Astrocyte (in vitro differentiated cells and primary cell): ENCODE measurements at regions not wholly inside any gene's neighbourhood (a gene's known extent, or its start where the extent isn't known, plus 50 kb on each side); places are given as distances from the start of the nearest gene placed in this dataset.

Source experiments
- DNase-seq: peaks from one replicate; pipeline ENCODE4 v3.0.0-alpha.2; 2010; ENCODE audit warnings: low read depth
- FAIRE-seq: peaks from 2 replicates; lab custom pipeline; 2011; peaks lifted over from hg19 to GRCh38; lab: Jason Lieb, UNC
- H2AFZ ChIP-seq: 2 replicates; pipeline ENCODE4 v1.6.0; 2012; ENCODE audit warnings: low read depth, low read length, inconsistent platforms
- H3K27ac ChIP-seq: 2 replicates; pipeline ENCODE4 v1.5.1; 2011; ENCODE audit warnings: low read depth, low read length, inconsistent platforms
- H3K27me3 ChIP-seq: 2 replicates; pipeline ENCODE4 v1.6.0; 2011; ENCODE audit warnings: low read length, inconsistent platforms; ENCODE audit not compliant: insufficient read depth
- H3K36me3 ChIP-seq: 2 replicates; pipeline ENCODE4 v1.5.1; 2011; ENCODE audit warnings: low read length, inconsistent platforms; ENCODE audit not compliant: insufficient read depth
- H3K4me1 ChIP-seq: 2 replicates; pipeline ENCODE4 v1.5.1; 2011; ENCODE audit warnings: low read length, inconsistent platforms; ENCODE audit not compliant: insufficient read depth
- H3K4me2 ChIP-seq: 2 replicates; pipeline ENCODE4 v1.6.0; 2012; ENCODE audit warnings: low read length, inconsistent platforms
- H3K4me3 ChIP-seq: 2 replicates; pipeline ENCODE4 v1.5.1; 2011; ENCODE audit warnings: low read depth, mild to moderate bottlenecking, low read length, inconsistent platforms; ENCODE audit not compliant: insufficient read depth
- H3K79me2 ChIP-seq: 2 replicates; pipeline ENCODE4 v1.6.0; 2012; ENCODE audit warnings: mild to moderate bottlenecking, low read length, inconsistent platforms; ENCODE audit not compliant: insufficient read depth
- H3K9ac ChIP-seq: 2 replicates; pipeline ENCODE4 v1.6.0; 2012; ENCODE audit warnings: mild to moderate bottlenecking, low read length, inconsistent platforms
- H3K9me3 ChIP-seq: 2 replicates; pipeline ENCODE4 v1.5.1; 2012; ENCODE audit warnings: low read depth, mild to moderate bottlenecking, low read length, inconsistent platforms; ENCODE audit not compliant: insufficient read depth
- H4K20me1 ChIP-seq: 2 replicates; pipeline ENCODE4 v1.6.0; 2012; ENCODE audit warnings: low read length, inconsistent platforms; ENCODE audit not compliant: insufficient read depth
- H3K27ac Mint-ChIP-seq: one replicate; pipeline ENCODE4 v1.8.0; 2021; ENCODE audit warnings: mild to moderate bottlenecking, mixed read lengths; ENCODE audit not compliant: unreplicated experiment
- H3K27me3 Mint-ChIP-seq: one replicate; pipeline ENCODE4 v1.8.0; 2021; ENCODE audit warnings: low read depth, mixed read lengths; ENCODE audit not compliant: unreplicated experiment
- H3K36me3 Mint-ChIP-seq: one replicate; pipeline ENCODE4 v1.8.0; 2021; ENCODE audit warnings: low read depth, mixed read lengths; ENCODE audit not compliant: unreplicated experiment
- H3K4me1 Mint-ChIP-seq: one replicate; pipeline ENCODE4 v1.8.0; 2021; ENCODE audit warnings: low read depth, mixed read lengths; ENCODE audit not compliant: unreplicated experiment
- H3K4me3 Mint-ChIP-seq: one replicate; pipeline ENCODE4 v1.8.0; 2021; ENCODE audit warnings: mild to moderate bottlenecking, moderate library complexity, mixed read lengths; ENCODE audit not compliant: unreplicated experiment
- H3K9me3 Mint-ChIP-seq: one replicate; pipeline ENCODE4 v1.8.0; 2021; ENCODE audit warnings: mild to moderate bottlenecking, mixed read lengths; ENCODE audit not compliant: unreplicated experiment
- EZH2 ChIP-seq: IDR thresholded peaks from 2 replicates; pipeline ENCODE4 v1.6.1; 2012; ENCODE audit warnings: mild to moderate bottlenecking, low read length, inconsistent platforms; ENCODE audit not compliant: insufficient read depth
- TF ChIP-seq, protein P1 (sequence below): IDR thresholded peaks from 2 replicates; pipeline ENCODE4 v1.5.1; 2011; ENCODE audit warnings: low read depth, mild to moderate bottlenecking, inconsistent platforms, low read length, moderate library complexity; ENCODE audit not compliant: insufficient read depth

DNA sequence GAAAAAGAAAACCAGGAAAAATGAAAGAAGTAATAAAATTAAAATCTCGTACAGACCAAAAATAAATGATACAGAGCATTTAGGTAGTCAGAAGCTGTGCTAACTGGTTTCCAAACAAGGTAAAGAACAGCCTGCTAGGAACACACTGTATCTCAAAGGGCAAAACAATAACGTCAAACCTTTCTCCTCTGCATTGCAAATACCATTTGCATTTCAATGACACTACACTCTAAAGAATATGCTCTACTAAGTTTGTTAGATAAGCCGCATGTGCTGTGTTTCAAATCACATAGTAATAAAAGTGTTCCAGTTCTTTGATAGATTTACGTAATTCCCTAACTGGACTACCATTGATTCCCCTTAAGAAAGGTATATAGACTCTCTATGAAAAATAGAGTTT, 648.8 kb downstream of the PLA2G4A start:
- H2AFZ ChIP-seq = no peak overlapping the region
- no peak overlapping the region for H3K4me3 ChIP-seq
- peaks cover 4% of the 10 kb centered on the region for H3K4me1 ChIP-seq
- H3K79me2 ChIP-seq = no peaks in the 10 kb centered on the region
- H3K27ac ChIP-seq = no peak overlapping the region
- Mint-ChIP-seq H3K36me3 (no peaks in the 10 kb centered on the region), H3K27ac (no peak overlapping the region), H3K27me3 (no peaks in the 10 kb centered on the region), H3K9me3 (peaks cover 3% of the 10 kb centered on the region), H3K4me1 (peaks cover 4% of the 10 kb centered on the region), H3K4me3 (no peak overlapping the region)
- no peaks in the 10 kb centered on the region for H3K36me3 ChIP-seq
- H3K4me2 ChIP-seq = no peak overlapping the region
- no peaks in the 10 kb centered on the region for H3K9me3 ChIP-seq
- TF ChIP-seq EZH2 = no peak
- DNase-seq = no peak
- FAIRE-seq = no peak
- no peaks in the 10 kb centered on the region for H3K27me3 ChIP-seq
- no peak overlapping the region for H3K9ac ChIP-seq
- H4K20me1 ChIP-seq = no peaks in the 10 kb centered on the region

DNA sequence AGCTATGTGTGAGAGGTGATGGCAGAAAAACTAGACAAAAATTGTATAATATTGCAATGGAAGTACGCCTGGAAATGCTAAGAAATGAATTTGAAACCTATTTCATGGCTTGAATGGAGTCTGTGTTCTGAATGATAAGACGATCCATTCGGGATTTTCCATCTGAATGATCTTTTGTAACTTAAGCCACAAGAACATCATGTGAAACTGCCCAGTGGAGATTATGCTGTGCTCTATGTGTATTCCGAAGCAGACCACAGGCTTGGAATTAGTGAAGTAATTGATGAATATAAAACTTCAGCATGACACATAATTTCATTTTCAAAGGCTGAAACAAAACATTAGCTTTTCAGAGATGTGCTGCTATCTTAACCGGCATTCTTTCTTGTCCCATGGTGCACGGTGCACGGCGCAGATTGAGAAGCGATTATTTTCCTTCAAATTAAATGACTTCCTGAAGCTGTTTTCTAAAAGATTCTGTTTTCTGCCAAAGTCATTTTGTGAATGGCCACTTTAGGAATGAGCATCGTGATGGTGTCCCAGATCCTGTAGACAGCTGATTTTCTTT, 652.9 kb downstream of the PLA2G4A start:
- Mint-ChIP-seq H3K4me1 (no peaks in the 10 kb centered on the region), H3K36me3 (no peaks in the 10 kb centered on the region), H3K27me3 (no peaks in the 10 kb centered on the region), H3K27ac (no peak overlapping the region), H3K9me3 (peaks cover 3% of the 10 kb centered on the region), H3K4me3 (no peak overlapping the region)
- FAIRE-seq (no peak), DNase-seq (peak; percentile 8)
- H3K9ac ChIP-seq = no peak overlapping the region
- H3K4me2 ChIP-seq = no peak overlapping the region
- H3K27ac ChIP-seq = no peak overlapping the region
- H3K9me3 ChIP-seq = no peaks in the 10 kb centered on the region
- H2AFZ ChIP-seq = no peak overlapping the region
- H4K20me1 ChIP-seq = no peaks in the 10 kb centered on the region
- no peaks in the 10 kb centered on the region for H3K27me3 ChIP-seq
- H3K4me3 ChIP-seq = no peak overlapping the region
- H3K79me2 ChIP-seq = no peaks in the 10 kb centered on the region
- no peak for TF ChIP-seq EZH2
- TF ChIP-seq, protein P1, sequence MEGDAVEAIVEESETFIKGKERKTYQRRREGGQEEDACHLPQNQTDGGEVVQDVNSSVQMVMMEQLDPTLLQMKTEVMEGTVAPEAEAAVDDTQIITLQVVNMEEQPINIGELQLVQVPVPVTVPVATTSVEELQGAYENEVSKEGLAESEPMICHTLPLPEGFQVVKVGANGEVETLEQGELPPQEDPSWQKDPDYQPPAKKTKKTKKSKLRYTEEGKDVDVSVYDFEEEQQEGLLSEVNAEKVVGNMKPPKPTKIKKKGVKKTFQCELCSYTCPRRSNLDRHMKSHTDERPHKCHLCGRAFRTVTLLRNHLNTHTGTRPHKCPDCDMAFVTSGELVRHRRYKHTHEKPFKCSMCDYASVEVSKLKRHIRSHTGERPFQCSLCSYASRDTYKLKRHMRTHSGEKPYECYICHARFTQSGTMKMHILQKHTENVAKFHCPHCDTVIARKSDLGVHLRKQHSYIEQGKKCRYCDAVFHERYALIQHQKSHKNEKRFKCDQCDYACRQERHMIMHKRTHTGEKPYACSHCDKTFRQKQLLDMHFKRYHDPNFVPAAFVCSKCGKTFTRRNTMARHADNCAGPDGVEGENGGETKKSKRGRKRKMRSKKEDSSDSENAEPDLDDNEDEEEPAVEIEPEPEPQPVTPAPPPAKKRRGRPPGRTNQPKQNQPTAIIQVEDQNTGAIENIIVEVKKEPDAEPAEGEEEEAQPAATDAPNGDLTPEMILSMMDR = no peak
- no peaks in the 10 kb centered on the region for H3K4me1 ChIP-seq
- H3K36me3 ChIP-seq = no peaks in the 10 kb centered on the region

DNA sequence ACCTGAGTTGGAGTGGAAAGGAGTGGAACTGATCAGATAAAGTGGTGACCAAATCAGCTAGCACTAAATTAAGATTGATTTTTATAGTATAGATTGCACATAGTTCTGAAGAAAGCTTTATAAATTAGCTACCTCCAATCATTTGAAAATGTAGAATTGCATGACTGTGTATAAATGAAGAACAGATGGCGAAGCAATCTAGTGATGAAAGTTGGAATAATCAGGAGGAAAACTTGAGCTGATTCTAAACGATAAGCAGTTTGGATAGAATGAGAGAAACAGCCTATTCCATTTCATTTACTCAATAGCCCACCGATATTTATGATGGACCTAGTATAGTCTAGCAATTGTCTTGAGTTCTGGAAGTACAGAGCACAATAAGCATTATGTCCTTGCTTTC, 661.5 kb downstream of the PLA2G4A start:
- no peak overlapping the region for H3K4me3 ChIP-seq
- FAIRE-seq = no peak
- H3K27ac Mint-ChIP-seq = no peak overlapping the region
- no peaks in the 10 kb centered on the region for H3K27me3 ChIP-seq
- H3K4me3 Mint-ChIP-seq = no peak overlapping the region
- no peaks in the 10 kb centered on the region for H3K36me3 ChIP-seq
- no peaks in the 10 kb centered on the region for H3K9me3 Mint-ChIP-seq
- TF ChIP-seq, protein P1 = no peak
- no peak for TF ChIP-seq EZH2
- H4K20me1 ChIP-seq = no peaks in the 10 kb centered on the region
- H3K4me2 ChIP-seq = no peak overlapping the region
- H3K27ac ChIP-seq = no peak overlapping the region
- H3K9ac ChIP-seq = no peak overlapping the region
- H3K79me2 ChIP-seq = no peaks in the 10 kb centered on the region
- no peaks in the 10 kb centered on the region for H3K9me3 ChIP-seq
- no peaks in the 10 kb centered on the region for H3K36me3 Mint-ChIP-seq
- H3K4me1 ChIP-seq = no peaks in the 10 kb centered on the region
- DNase-seq = no peak
- H3K27me3 Mint-ChIP-seq = no peaks in the 10 kb centered on the region
- peaks cover 4% of the 10 kb centered on the region for H3K4me1 Mint-ChIP-seq
- H2AFZ ChIP-seq = no peak overlapping the region
